NCI-H2196 treated with DMSO at 0.1 percent for 48 hours (cell line): ENCODE measurements at regions not wholly inside any gene's neighbourhood (a gene's known extent, or its start where the extent isn't known, plus 50 kb on each side); places are given as distances from the start of the nearest gene placed in this dataset.
"Not testable (repeated sequence)": the region's sequence is repeated elsewhere in the genome, so short reads cannot be mapped to it uniquely, and the experiment has no call there.

ENCODE experiments used
- DNase-seq: peaks from one replicate; lab custom pipeline; 2025; ENCODE audit not compliant: unreplicated experiment; lab: John Stamatoyannopoulos, UW

DNA sequence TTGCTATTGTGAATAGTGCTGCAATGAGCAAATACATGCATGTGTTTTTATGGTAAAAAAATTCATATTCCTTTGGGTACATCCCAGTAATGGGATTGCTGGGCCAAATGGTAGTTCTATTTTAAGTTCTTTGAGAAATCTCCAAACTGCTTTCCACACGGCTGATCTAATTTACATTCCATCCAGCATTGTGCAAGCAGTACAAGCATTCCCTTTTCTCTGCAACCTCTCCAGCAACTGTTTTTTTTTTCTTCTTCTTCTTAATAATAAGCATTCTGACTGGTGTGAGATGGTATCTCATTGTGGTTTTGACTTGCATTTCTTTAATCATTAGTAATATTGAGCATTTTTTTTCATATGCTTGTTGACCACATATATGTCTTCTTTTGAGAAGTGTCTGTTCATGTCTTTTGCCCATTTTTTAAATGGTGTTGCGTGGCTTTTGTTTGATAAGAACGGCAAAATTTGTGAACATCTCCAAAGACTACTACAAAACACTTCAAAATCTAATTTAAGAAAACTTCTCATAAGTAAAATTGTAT lies 136.1 kb upstream of the MYO3A start:
- no peak for DNase-seq

DNA sequence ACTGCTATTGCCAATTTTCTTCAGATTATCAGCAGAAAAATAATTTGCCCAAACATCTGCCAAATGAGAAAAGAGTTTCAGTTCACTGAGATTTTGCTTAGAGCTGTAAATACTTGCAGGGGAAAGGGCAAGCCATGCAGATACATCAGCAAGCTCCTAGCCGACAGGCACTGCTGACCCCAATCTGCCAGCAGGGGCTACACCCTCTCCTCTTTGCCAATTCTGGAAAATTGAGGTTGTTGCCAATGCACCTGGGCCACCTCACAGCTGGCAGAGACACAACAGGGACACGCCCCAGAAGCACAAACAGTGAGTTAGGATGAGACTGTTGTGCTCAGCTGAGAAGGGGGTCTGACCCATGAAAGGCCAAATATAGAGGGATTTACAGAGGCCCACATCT lies 129.5 kb upstream of the MYO3A start:
- no peak for DNase-seq

GRCh38 chr10:25805986-25806385 lies 128.0 kb upstream of the MYO3A start:
- DNase-seq = no peak

DNA sequence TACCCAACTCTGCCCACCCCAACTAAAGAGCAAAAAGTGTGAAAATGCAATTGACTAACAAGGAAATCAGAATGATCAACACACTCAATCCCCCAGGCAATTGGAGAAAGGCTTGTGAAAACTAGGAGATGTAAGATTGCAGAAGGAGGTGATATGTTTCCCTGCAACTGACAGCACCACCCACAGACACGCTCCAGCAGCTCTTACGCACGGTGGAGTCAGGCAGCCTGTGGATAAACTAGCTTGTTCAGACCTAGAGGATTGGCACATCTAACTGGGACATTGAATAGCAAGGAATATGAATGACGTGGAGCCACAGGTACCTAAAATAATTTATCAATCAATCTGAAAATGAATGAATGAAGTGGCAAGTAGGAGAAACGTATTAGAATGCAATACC lies 125.7 kb upstream of the MYO3A start:
- no peak for DNase-seq

GRCh38 chr10:25811052-25811685 lies 122.9 kb upstream of the MYO3A start:
- DNase-seq = no peak

DNA sequence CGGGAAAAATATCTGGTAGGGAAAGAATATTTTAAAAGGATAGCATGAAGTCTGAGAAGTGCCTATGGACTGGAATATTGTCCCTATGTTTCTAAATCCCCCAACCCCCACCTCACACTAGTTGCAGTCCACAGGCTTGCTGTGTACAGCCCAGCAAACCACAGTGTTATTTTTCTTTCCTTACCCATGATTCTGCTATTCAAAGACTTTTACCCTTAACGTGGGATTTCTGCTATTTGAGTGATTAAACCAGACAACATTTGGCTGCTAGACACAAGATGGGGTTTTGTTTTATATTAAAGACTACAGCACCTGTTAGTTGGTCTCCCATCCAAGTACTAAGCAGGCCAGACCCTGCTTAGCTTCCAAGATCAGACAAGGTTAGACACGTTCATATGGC lies 120.5 kb upstream of the MYO3A start:
- DNase-seq = no peak

- no peak for DNase-seq
Observed at GRCh38 chr10:25815236-25815635, 118.8 kb upstream of the MYO3A start.

- no peak for DNase-seq
Observed at GRCh38 chr10:25815999-25816768, 117.8 kb upstream of the MYO3A start.

DNA sequence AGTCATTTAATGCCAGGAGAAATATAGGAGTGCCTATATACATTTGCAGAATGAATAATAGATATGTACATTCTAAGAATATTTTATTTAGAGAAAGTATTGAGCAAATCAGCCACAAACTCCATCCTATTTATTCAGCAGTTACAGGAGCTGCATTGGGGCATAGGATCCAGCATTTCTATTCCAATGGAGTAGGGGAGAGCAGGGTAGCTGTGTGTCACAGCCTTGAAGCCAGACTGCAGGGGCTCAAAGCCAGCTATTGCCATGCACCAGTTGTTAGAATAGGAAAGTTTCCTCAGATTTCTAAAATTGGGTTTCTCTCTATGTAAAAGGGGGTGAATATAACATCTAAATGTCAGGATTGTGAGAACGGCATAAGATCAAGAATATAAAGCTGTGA lies 116.8 kb upstream of the MYO3A start:
- DNase-seq = no peak

DNA sequence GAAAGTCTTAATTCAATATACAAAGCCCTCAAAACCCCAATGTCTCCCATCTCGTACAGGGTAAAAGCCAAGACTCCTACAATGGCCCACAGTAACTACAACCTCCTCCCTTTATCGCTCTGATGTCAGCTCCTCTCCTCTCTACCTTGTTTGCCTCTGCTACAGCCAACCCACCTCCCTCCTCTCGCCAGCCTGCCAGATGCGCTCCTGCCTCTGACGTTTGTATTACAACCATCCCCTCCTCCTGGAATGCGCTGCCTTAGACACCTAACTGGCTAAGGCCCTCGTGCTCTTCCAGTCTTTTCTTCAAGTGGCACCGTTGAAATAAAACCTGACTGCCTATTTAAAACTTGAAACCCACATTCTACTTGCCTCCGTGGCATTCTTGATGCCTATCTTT lies 115.3 kb upstream of the MYO3A start:
- no peak for DNase-seq

DNA sequence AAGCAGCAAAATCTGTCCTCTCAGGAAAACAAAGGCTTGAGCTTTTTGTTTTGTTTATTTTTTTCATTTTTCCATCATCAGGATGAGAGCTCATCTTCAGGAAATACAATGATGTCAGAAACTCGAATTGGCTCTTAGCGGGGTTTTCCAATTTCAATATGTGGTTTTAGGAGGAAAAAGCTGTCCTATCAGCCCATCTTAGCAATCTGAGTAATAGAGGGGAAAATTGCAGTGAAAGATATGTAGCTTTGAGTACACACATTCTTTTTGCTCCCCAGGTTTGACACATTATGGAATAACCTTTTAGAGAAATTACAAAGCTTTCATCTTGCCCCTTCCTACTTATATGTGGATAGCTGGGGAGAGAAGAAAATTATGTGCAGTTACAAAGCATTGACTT lies 113.6 kb upstream of the MYO3A start:
- DNase-seq = no peak

GRCh38 chr10:25820874-25821273 lies 113.2 kb upstream of the MYO3A start:
- no peak for DNase-seq

DNA sequence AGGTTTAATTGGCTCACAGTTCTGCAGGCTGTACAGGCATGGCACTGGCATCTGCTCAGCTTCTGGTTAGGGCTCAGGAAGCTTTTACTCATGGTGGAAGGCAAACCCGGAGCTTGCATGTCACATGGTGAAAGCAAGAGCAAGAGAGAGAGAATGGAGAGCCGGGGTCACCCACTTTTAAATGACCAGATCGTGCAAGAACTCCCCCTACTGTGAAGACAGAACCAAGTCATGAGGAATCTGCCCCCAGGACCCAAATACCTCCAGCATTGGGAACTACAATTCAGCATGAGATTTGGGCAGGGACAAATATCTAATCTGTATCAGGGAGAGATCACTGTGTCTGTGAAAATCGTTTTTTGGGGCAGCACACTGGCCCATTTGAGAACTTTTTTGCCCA lies 110.0 kb upstream of the MYO3A start:
- DNase-seq = no peak

GRCh38 chr10:25828475-25828874 lies 105.6 kb upstream of the MYO3A start:
- no peak for DNase-seq

DNA sequence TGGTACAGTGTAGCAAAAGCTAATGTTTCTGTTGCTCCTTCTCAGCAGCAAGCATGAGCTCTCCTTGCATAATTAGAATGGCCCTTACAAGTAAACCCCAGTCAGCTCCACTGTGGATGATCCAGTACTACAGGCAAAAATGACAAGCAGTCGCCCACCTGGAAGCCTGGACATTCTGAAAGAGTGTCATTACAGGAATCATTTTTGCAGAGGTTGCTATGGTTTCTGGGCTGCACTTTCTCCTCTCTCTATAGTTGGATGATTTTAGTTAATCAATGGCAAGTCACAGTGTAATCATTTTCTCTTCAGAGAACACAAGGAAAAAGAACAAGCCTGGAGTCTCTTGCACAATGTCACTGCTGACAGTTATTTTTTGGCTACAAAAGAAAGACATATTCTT lies 102.9 kb upstream of the MYO3A start:
- no peak for DNase-seq

DNA sequence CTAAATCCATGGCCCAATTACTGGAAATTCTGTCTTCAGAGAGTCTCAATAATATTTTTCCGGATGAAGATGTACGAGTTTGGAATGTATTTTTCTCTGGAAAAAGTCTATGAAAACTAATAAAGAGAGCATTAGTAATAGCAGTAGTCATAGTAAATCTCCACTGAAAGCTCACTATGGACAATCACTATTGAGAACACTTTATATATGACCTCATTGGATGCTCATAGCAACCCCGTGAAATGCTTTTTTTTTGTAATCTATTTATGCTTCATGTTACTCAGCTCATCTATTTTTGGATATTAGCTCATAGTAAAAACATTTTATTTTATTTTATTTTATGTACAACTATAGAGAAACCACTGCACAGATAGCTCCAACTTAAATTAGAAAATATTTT lies 94.3 kb upstream of the MYO3A start:
- no peak for DNase-seq

DNA sequence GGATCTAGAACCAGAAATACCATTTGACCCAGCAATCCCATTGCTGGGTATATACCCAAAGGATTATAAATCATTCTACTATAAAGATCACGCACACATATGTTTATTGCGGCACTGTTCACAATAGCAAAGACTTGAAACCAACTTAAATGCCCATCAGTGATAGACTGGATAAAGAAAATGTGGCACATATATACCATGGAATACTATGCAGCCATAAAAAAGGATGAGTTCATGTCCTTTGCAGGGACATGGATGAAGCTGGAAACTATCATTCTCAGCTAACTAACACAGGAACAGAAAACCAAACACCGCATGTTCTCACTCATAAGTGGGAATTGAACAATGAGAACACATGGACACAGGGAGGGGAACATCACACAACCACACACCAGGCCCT lies 93.2 kb upstream of the MYO3A start:
- not testable (repeated sequence) for DNase-seq

GRCh38 chr10:25842146-25842545 lies 91.9 kb upstream of the MYO3A start:
- no peak for DNase-seq

- no peak for DNase-seq
Observed at GRCh38 chr10:25843551-25844170, 90.4 kb upstream of the MYO3A start.

- not testable (repeated sequence) for DNase-seq
Observed at GRCh38 chr10:25844716-25845115, 89.3 kb upstream of the MYO3A start.

DNA sequence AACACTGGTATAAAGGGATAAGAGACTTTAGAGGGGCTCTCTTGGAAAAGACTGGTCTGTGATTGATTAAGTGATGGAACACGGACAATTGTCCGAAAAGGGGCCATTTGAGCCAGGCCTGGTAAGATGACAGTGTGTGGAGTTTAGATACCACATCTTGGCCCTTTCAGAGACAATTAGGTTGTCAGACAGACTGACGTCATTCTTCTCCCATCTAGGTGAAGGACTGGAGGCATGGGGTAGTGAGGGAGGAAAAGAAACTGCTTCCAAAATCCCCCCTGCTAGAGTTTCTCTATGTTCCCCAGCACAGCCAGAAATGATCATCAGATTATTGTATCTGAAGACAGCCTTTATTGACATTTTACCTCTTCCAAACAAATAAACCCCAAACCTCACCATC lies 84.8 kb upstream of the MYO3A start:
- no peak for DNase-seq

DNA sequence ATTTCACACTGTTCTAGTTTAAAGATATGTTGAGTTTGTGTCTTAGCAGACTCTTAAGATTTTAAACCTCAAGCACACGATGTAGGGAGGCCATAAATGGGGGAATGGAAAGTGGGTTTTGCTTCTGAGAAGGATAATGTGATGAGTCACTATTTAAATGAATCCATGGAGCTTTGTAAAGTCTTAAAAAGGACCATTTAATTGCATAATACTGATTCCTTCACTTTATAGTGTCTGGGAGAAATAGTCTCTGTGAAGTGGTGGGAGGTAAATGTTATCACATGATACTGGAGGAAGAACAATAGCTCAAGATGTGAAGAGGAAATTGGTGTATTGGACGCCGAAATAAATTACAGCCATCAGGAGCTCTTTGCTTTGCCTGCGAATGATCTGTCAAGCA lies 84.0 kb upstream of the MYO3A start:
- no peak for DNase-seq
